ENCODE measurements at regions not wholly inside any gene's neighbourhood (a gene's known extent, or its start where the extent isn't known, plus 50 kb on each side); places are given as distances from the start of the nearest gene placed in this dataset.

DNA sequence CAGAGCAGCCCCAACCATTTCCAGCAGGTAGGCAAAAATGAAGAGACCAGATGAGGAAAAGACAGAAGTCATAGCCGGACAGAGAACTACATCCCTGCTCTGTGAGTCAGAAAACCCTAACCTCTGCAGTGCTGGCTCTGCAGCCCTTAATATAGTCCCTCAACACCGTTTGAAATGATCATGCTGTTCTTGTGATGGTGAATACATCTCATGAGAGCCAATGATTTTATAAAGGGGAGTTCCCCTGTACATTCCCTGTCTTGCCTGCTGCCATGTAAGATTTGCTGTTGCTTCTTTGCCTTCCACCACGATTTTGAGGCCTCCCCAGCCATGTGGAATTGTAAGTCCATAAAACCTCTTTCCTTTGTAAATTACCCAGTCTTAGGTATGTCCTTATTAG is 216.8 kb upstream of the RFX3 start:
- no peaks in the 10 kb centered on the region for H3K27me3 ChIP-seq (ENCODE audit: insufficient read depth)
- DNase-seq (ENCODE audit: low spot score), result no peak
- H2AFZ ChIP-seq, result peak overlapping the region; percentile 11; the same call in 1 of the 2 replicates
- H3K4me3 ChIP-seq, result no peak overlapping the region
- H3K4me2 ChIP-seq, result peak overlapping the region; percentile 33; the same call in 1 of the 2 replicates
- H3K27ac ChIP-seq (ENCODE audit: low read depth), result no peak overlapping the region
- Mint-ChIP-seq H3K4me3 (no peak overlapping the region), H3K9me3 (no peaks in the 10 kb centered on the region), H3K36me3 (ENCODE audit: low read depth) (no peaks in the 10 kb centered on the region), H3K4me1 (peaks cover 25% of the 10 kb centered on the region), H3K27me3 (ENCODE audit: insufficient read depth, low read depth, poor library complexity) (no peaks in the 10 kb centered on the region), H3K27ac (no peak overlapping the region)
- ATAC-seq, result no peak
- H3K4me1 ChIP-seq (ENCODE audit: insufficient read depth), result peaks cover 18% of the 10 kb centered on the region
- no peaks in the 10 kb centered on the region for H3K79me2 ChIP-seq (replicated peaks; ENCODE audit: insufficient read depth)
- H3K9me2 ChIP-seq (ENCODE audit: insufficient read depth), result peaks cover 4% of the 10 kb centered on the region; the same call in 1 of the 2 replicates
- no peaks in the 10 kb centered on the region for H3K36me3 ChIP-seq (ENCODE audit: insufficient read depth)
- no peaks in the 10 kb centered on the region for H3F3A ChIP-seq (replicated peaks; ENCODE audit: low read depth)
- TF ChIP-seq EZH2phosphoT487 (IDR thresholded peaks at IDR 0.05; ENCODE audit: unreplicated experiment) (no peak), NANOG (IDR thresholded peaks at IDR 0.05; ENCODE audit: borderline replicate concordance) (no peak), POLR2AphosphoS5 (IDR thresholded peaks at IDR 0.05; ENCODE audit: low read depth) (no peak), STAT1 (IDR thresholded peaks at IDR 0.05; ENCODE audit: unreplicated experiment) (no peak), EZH2 (IDR thresholded peaks at IDR 0.05; ENCODE audit: low read depth, unreplicated experiment) (no peak), ZNF331 (CRISPR knock-in tag; IDR thresholded peaks at IDR 0.05; ENCODE audit: low read depth) (no peak), ZNF114 (CRISPR knock-in tag; IDR thresholded peaks at IDR 0.05) (no peak), JUNB (IDR thresholded peaks at IDR 0.05; ENCODE audit: unreplicated experiment) (no peak), CREB1 (CRISPR knock-in tag; IDR thresholded peaks at IDR 0.05; ENCODE audit: low read depth) (no peak)
- TF ChIP-seq, protein P1, sequence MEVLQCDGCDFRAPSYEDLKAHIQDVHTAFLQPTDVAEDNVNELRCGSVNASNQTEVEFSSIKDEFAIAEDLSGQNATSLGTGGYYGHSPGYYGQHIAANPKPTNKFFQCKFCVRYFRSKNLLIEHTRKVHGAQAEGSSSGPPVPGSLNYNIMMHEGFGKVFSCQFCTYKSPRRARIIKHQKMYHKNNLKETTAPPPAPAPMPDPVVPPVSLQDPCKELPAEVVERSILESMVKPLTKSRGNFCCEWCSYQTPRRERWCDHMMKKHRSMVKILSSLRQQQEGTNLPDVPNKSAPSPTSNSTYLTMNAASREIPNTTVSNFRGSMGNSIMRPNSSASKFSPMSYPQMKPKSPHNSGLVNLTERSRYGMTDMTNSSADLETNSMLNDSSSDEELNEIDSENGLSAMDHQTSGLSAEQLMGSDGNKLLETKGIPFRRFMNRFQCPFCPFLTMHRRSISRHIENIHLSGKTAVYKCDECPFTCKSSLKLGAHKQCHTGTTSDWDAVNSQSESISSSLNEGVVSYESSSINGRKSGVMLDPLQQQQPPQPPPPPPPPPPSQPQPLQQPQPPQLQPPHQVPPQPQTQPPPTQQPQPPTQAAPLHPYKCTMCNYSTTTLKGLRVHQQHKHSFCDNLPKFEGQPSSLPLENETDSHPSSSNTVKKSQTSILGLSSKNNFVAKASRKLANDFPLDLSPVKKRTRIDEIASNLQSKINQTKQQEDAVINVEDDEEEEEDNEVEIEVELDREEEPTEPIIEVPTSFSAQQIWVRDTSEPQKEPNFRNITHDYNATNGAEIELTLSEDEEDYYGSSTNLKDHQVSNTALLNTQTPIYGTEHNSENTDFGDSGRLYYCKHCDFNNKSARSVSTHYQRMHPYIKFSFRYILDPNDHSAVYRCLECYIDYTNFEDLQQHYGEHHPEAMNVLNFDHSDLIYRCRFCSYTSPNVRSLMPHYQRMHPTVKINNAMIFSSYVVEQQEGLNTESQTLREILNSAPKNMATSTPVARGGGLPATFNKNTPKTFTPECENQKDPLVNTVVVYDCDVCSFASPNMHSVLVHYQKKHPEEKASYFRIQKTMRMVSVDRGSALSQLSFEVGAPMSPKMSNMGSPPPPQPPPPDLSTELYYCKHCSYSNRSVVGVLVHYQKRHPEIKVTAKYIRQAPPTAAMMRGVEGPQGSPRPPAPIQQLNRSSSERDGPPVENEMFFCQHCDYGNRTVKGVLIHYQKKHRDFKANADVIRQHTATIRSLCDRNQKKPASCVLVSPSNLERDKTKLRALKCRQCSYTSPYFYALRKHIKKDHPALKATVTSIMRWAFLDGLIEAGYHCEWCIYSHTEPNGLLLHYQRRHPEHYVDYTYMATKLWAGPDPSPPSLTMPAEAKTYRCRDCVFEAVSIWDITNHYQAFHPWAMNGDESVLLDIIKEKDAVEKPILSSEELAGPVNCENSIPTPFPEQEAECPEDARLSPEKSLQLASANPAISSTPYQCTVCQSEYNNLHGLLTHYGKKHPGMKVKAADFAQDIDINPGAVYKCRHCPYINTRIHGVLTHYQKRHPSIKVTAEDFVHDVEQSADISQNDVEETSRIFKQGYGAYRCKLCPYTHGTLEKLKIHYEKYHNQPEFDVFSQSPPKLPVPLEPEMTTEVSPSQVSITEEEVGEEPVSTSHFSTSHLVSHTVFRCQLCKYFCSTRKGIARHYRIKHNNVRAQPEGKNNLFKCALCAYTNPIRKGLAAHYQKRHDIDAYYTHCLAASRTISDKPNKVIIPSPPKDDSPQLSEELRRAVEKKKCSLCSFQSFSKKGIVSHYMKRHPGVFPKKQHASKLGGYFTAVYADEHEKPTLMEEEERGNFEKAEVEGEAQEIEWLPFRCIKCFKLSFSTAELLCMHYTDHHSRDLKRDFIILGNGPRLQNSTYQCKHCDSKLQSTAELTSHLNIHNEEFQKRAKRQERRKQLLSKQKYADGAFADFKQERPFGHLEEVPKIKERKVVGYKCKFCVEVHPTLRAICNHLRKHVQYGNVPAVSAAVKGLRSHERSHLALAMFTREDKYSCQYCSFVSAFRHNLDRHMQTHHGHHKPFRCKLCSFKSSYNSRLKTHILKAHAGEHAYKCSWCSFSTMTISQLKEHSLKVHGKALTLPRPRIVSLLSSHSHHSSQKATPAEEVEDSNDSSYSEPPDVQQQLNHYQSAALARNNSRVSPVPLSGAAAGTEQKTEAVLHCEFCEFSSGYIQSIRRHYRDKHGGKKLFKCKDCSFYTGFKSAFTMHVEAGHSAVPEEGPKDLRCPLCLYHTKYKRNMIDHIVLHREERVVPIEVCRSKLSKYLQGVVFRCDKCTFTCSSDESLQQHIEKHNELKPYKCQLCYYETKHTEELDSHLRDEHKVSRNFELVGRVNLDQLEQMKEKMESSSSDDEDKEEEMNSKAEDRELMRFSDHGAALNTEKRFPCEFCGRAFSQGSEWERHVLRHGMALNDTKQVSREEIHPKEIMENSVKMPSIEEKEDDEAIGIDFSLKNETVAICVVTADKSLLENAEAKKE (CRISPR knock-in tag; IDR thresholded peaks at IDR 0.05), result no peak
- TF ChIP-seq, protein P2, sequence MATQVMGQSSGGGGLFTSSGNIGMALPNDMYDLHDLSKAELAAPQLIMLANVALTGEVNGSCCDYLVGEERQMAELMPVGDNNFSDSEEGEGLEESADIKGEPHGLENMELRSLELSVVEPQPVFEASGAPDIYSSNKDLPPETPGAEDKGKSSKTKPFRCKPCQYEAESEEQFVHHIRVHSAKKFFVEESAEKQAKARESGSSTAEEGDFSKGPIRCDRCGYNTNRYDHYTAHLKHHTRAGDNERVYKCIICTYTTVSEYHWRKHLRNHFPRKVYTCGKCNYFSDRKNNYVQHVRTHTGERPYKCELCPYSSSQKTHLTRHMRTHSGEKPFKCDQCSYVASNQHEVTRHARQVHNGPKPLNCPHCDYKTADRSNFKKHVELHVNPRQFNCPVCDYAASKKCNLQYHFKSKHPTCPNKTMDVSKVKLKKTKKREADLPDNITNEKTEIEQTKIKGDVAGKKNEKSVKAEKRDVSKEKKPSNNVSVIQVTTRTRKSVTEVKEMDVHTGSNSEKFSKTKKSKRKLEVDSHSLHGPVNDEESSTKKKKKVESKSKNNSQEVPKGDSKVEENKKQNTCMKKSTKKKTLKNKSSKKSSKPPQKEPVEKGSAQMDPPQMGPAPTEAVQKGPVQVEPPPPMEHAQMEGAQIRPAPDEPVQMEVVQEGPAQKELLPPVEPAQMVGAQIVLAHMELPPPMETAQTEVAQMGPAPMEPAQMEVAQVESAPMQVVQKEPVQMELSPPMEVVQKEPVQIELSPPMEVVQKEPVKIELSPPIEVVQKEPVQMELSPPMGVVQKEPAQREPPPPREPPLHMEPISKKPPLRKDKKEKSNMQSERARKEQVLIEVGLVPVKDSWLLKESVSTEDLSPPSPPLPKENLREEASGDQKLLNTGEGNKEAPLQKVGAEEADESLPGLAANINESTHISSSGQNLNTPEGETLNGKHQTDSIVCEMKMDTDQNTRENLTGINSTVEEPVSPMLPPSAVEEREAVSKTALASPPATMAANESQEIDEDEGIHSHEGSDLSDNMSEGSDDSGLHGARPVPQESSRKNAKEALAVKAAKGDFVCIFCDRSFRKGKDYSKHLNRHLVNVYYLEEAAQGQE (IDR thresholded peaks at IDR 0.05; ENCODE audit: unreplicated experiment), result no peak
- TF ChIP-seq, protein P3, sequence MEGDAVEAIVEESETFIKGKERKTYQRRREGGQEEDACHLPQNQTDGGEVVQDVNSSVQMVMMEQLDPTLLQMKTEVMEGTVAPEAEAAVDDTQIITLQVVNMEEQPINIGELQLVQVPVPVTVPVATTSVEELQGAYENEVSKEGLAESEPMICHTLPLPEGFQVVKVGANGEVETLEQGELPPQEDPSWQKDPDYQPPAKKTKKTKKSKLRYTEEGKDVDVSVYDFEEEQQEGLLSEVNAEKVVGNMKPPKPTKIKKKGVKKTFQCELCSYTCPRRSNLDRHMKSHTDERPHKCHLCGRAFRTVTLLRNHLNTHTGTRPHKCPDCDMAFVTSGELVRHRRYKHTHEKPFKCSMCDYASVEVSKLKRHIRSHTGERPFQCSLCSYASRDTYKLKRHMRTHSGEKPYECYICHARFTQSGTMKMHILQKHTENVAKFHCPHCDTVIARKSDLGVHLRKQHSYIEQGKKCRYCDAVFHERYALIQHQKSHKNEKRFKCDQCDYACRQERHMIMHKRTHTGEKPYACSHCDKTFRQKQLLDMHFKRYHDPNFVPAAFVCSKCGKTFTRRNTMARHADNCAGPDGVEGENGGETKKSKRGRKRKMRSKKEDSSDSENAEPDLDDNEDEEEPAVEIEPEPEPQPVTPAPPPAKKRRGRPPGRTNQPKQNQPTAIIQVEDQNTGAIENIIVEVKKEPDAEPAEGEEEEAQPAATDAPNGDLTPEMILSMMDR (conservative IDR thresholded peaks at IDR 0.05; ENCODE audit: low read depth in 2 of 2), result no peak
- TF ChIP-seq, protein P4, sequence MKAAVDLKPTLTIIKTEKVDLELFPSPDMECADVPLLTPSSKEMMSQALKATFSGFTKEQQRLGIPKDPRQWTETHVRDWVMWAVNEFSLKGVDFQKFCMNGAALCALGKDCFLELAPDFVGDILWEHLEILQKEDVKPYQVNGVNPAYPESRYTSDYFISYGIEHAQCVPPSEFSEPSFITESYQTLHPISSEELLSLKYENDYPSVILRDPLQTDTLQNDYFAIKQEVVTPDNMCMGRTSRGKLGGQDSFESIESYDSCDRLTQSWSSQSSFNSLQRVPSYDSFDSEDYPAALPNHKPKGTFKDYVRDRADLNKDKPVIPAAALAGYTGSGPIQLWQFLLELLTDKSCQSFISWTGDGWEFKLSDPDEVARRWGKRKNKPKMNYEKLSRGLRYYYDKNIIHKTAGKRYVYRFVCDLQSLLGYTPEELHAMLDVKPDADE (IDR thresholded peaks at IDR 0.05), result no peak
- no peaks in the 10 kb centered on the region for H4K20me1 ChIP-seq (replicated peaks; ENCODE audit: insufficient read depth)
